ENCODE measurements at regions not wholly inside any gene's neighbourhood (a gene's known extent, or its start where the extent isn't known, plus 50 kb on each side); places are given as distances from the start of the nearest gene placed in this dataset.

- no peak for TF ChIP-seq POLR2AphosphoS5 (IDR thresholded peaks at IDR 0.05; ENCODE audit: insufficient read depth in 1 of 2, low read depth in 1 of 2)
- TF ChIP-seq CTCF (IDR thresholded peaks at IDR 0.05): no peak
- no peak for TF ChIP-seq POLR2A (IDR thresholded peaks at IDR 0.05)
Measured at GRCh38 chr1:238377280-238377919, 486.7 kb upstream of the ZP4 start.

Data from vagina (tissue), 2 donors.